ENCODE measurements at regions not wholly inside any gene's neighbourhood (a gene's known extent, or its start where the extent isn't known, plus 50 kb on each side); places are given as distances from the start of the nearest gene placed in this dataset.
"Not testable (repeated sequence)": the region's sequence is repeated elsewhere in the genome, so short reads cannot be mapped to it uniquely, and the experiment has no call there.

GRCh38 chr10:118965645-118966044 is 63.9 kb upstream of the NANOS1 start:
- Mint-ChIP-seq H3K27ac (no peak overlapping the region), H3K4me3 (no peak overlapping the region), H3K27me3 (no peaks in the 10 kb centered on the region), H3K36me3 (no peaks in the 10 kb centered on the region), H3K9me3 (no peaks in the 10 kb centered on the region), H3K4me1 (peaks cover 2% of the 10 kb centered on the region)
- DNase-seq, result no peak

- no peaks in the 10 kb centered on the region for H3K27me3 Mint-ChIP-seq
- no peaks in the 10 kb centered on the region for H3K9me3 Mint-ChIP-seq
- H3K27ac Mint-ChIP-seq, result no peak overlapping the region
- H3K4me1 Mint-ChIP-seq, result peaks cover 2% of the 10 kb centered on the region
- no peak for DNase-seq
- H3K36me3 Mint-ChIP-seq, result no peaks in the 10 kb centered on the region
- H3K4me3 Mint-ChIP-seq, result no peak overlapping the region
These were observed 63.3 kb upstream of the NANOS1 start for GRCh38 chr10:118966076-118966849.

GRCh38 chr10:118966850-118967125 is 62.7 kb upstream of the NANOS1 start:
- no peak overlapping the region for H3K27ac Mint-ChIP-seq

GRCh38 chr10:118967160-118967559 is 62.4 kb upstream of the NANOS1 start:
- Mint-ChIP-seq H3K36me3 (no peaks in the 10 kb centered on the region), H3K27ac (no peak overlapping the region), H3K4me3 (no peak overlapping the region), H3K27me3 (peaks cover 4% of the 10 kb centered on the region), H3K9me3 (no peaks in the 10 kb centered on the region), H3K4me1 (no peaks in the 10 kb centered on the region)
- no peak for DNase-seq

More at GRCh38 chr10:118966850-118967125, 62.7 kb upstream of the NANOS1 start:
- Mint-ChIP-seq H3K4me1 (no peaks in the 10 kb centered on the region), H3K4me3 (no peak overlapping the region), H3K27me3 (peaks cover 2% of the 10 kb centered on the region), H3K9me3 (no peaks in the 10 kb centered on the region), H3K36me3 (no peaks in the 10 kb centered on the region)
- DNase-seq, result no peak

GRCh38 chr10:118968060-118968459 is 61.5 kb upstream of the NANOS1 start:
- Mint-ChIP-seq H3K27me3 (peaks cover 4% of the 10 kb centered on the region), H3K4me3 (no peak overlapping the region), H3K27ac (no peak overlapping the region), H3K36me3 (no peaks in the 10 kb centered on the region), H3K4me1 (no peaks in the 10 kb centered on the region), H3K9me3 (no peaks in the 10 kb centered on the region)
- no peak for DNase-seq

GRCh38 chr10:118968482-118968881 is 61.0 kb upstream of the NANOS1 start:
- no peaks in the 10 kb centered on the region for H3K4me1 Mint-ChIP-seq
- no peaks in the 10 kb centered on the region for H3K36me3 Mint-ChIP-seq
- H3K27ac Mint-ChIP-seq, result no peak overlapping the region
- DNase-seq, result no peak
- peaks cover 4% of the 10 kb centered on the region for H3K27me3 Mint-ChIP-seq
- no peak overlapping the region for H3K4me3 Mint-ChIP-seq
- H3K9me3 Mint-ChIP-seq, result peaks cover 2% of the 10 kb centered on the region

- DNase-seq, result no peak
- Mint-ChIP-seq H3K27ac (no peak overlapping the region), H3K27me3 (peaks cover 4% of the 10 kb centered on the region), H3K36me3 (no peaks in the 10 kb centered on the region), H3K4me3 (no peak overlapping the region), H3K4me1 (no peaks in the 10 kb centered on the region), H3K9me3 (peaks cover 3% of the 10 kb centered on the region)
These were observed 60.5 kb upstream of the NANOS1 start for GRCh38 chr10:118969014-118969413.

GRCh38 chr10:118970770-118971169 is 58.7 kb upstream of the NANOS1 start:
- DNase-seq, result no peak
- Mint-ChIP-seq H3K27me3 (peaks cover 4% of the 10 kb centered on the region), H3K4me3 (no peak overlapping the region), H3K36me3 (no peaks in the 10 kb centered on the region), H3K9me3 (peaks cover 3% of the 10 kb centered on the region), H3K27ac (no peak overlapping the region), H3K4me1 (no peaks in the 10 kb centered on the region)

GRCh38 chr10:118971187-118971586 is 58.3 kb upstream of the NANOS1 start:
- no peak overlapping the region for H3K4me3 Mint-ChIP-seq

GRCh38 chr10:118971876-118972275 is 57.6 kb upstream of the NANOS1 start:
- no peak overlapping the region for H3K4me3 Mint-ChIP-seq
- no peak overlapping the region for H3K27ac Mint-ChIP-seq
- peaks cover 4% of the 10 kb centered on the region for H3K27me3 Mint-ChIP-seq
- no peak for DNase-seq
- peaks cover 3% of the 10 kb centered on the region for H3K9me3 Mint-ChIP-seq
- H3K4me1 Mint-ChIP-seq, result no peaks in the 10 kb centered on the region
- no peaks in the 10 kb centered on the region for H3K36me3 Mint-ChIP-seq

More at GRCh38 chr10:118971187-118971586, 58.3 kb upstream of the NANOS1 start:
- Mint-ChIP-seq H3K4me1 (no peaks in the 10 kb centered on the region), H3K9me3 (peaks cover 3% of the 10 kb centered on the region), H3K27ac (no peak overlapping the region), H3K36me3 (no peaks in the 10 kb centered on the region), H3K27me3 (peaks cover 4% of the 10 kb centered on the region)
- no peak for DNase-seq

GRCh38 chr10:118973744-118974143 is 55.8 kb upstream of the NANOS1 start:
- H3K9me3 Mint-ChIP-seq, result peaks cover 3% of the 10 kb centered on the region
- H3K36me3 Mint-ChIP-seq, result no peaks in the 10 kb centered on the region
- no peak for DNase-seq
- H3K27me3 Mint-ChIP-seq, result peaks cover 4% of the 10 kb centered on the region
- no peak overlapping the region for H3K27ac Mint-ChIP-seq
- no peaks in the 10 kb centered on the region for H3K4me1 Mint-ChIP-seq
- H3K4me3 Mint-ChIP-seq, result no peak overlapping the region

GRCh38 chr10:118974951-118975350 is 54.6 kb upstream of the NANOS1 start:
- Mint-ChIP-seq H3K9me3 (peaks cover 3% of the 10 kb centered on the region), H3K27ac (no peak overlapping the region), H3K4me3 (no peak overlapping the region), H3K4me1 (no peaks in the 10 kb centered on the region), H3K36me3 (no peaks in the 10 kb centered on the region), H3K27me3 (peaks cover 10% of the 10 kb centered on the region)
- DNase-seq, result no peak

GRCh38 chr10:118976219-118976618 is 53.3 kb upstream of the NANOS1 start:
- not testable (repeated sequence) for H3K4me1 Mint-ChIP-seq, DNase-seq, H3K27ac Mint-ChIP-seq, H3K36me3 Mint-ChIP-seq, H3K4me3 Mint-ChIP-seq, H3K9me3 Mint-ChIP-seq
- H3K27me3 Mint-ChIP-seq, result peaks cover 11% of the 10 kb centered on the region

- peaks cover 7% of the 10 kb centered on the region for H3K27me3 Mint-ChIP-seq
These were observed 52.4 kb upstream of the NANOS1 start for GRCh38 chr10:118977022-118977599.

GRCh38 chr10:118977835-118978234 is 51.7 kb upstream of the NANOS1 start:
- DNase-seq, result no peak
- H3K4me1 Mint-ChIP-seq, result no peaks in the 10 kb centered on the region
- H3K27ac Mint-ChIP-seq, result no peak overlapping the region
- H3K9me3 Mint-ChIP-seq, result peaks cover 3% of the 10 kb centered on the region
- H3K4me3 Mint-ChIP-seq, result no peak overlapping the region
- no peaks in the 10 kb centered on the region for H3K36me3 Mint-ChIP-seq
- peaks cover 9% of the 10 kb centered on the region for H3K27me3 Mint-ChIP-seq

More at GRCh38 chr10:118977022-118977599, 52.4 kb upstream of the NANOS1 start:
- Mint-ChIP-seq H3K36me3 (no peaks in the 10 kb centered on the region), H3K27ac (no peak overlapping the region), H3K4me3 (no peak overlapping the region), H3K9me3 (peaks cover 3% of the 10 kb centered on the region), H3K4me1 (no peaks in the 10 kb centered on the region)
- no peak for DNase-seq
